Activated B cell treated with CpG ODN at 0.5 μM for 24 hours (primary cell): ENCODE measurements at regions not wholly inside any gene's neighbourhood (a gene's known extent, or its start where the extent isn't known, plus 50 kb on each side); places are given as distances from the start of the nearest gene placed in this dataset.
"Not testable (repeated sequence)": the region's sequence is repeated elsewhere in the genome, so short reads cannot be mapped to it uniquely, and the experiment has no call there.

Experiments
- ATAC-seq: fragments of 200-7000 bp; cut with Tn5 transposase; one replicate; pipeline ENCODE4 v1.10.0; 2021; ENCODE audit warnings: low read depth, mild to moderate bottlenecking, moderate library complexity
- CTCF ChIA-PET: fragments of 350-600 bp; sonication (Branson Sonifier 250); formaldehyde crosslinking; loops from one replicate; lab custom pipeline; 2021; ENCODE audit warnings: antibody characterized with exemption; lab: Charles Lee
- POLR2A ChIA-PET: fragments of 350-600 bp; sonication (Branson Sonifier 250); formaldehyde crosslinking; loops from one replicate; lab custom pipeline; 2021; ENCODE audit warnings: antibody characterized with exemption; lab: Charles Lee
- DNase-seq: peaks from one replicate; pipeline ENCODE4 v3.0.0; 2022
- H3K27ac Mint-ChIP-seq: one replicate; pipeline ENCODE4 v1.8.0; 2020; ENCODE audit warnings: mixed read lengths
- H3K27me3 Mint-ChIP-seq: one replicate; pipeline ENCODE4 v1.8.0; 2021; ENCODE audit warnings: mixed read lengths
- H3K36me3 Mint-ChIP-seq: one replicate; pipeline ENCODE4 v1.8.0; 2021; ENCODE audit warnings: low read depth, mixed read lengths
- H3K4me1 Mint-ChIP-seq: one replicate; pipeline ENCODE4 v1.8.0; 2021; ENCODE audit warnings: mixed read lengths
- H3K4me3 Mint-ChIP-seq: one replicate; pipeline ENCODE4 v1.8.0; 2020; ENCODE audit warnings: mild to moderate bottlenecking, mixed read lengths
- H3K9me3 Mint-ChIP-seq: one replicate; pipeline ENCODE4 v1.8.0; 2020; ENCODE audit warnings: mixed read lengths
- CTCF ChIP-seq: fragments of 200-600 bp; IDR thresholded peaks from one replicate; pipeline ENCODE4 v1.8.0; 2022; ENCODE audit warnings: antibody characterized with exemption, mild to moderate bottlenecking
- intact Hi-C: fragments of 100-400 bp; cut with micrococcal nuclease; formaldehyde crosslinking; loops from one replicate; pipeline ENCODE4 v1.15.1; 2024

GRCh38 chr6:130559166-130559565 lies 193.3 kb downstream of the TMEM200A start:
- no peak for ATAC-seq
- no peaks in the 10 kb centered on the region for H3K36me3 Mint-ChIP-seq
- H3K9me3 Mint-ChIP-seq, result peaks cover 2% of the 10 kb centered on the region
- H3K4me3 Mint-ChIP-seq, result no peak overlapping the region
- intact Hi-C loops, result no loop called here
- POLR2A ChIA-PET, result no interaction called here
- no peak for DNase-seq
- peaks cover 25% of the 10 kb centered on the region for H3K4me1 Mint-ChIP-seq
- no peak overlapping the region for H3K27ac Mint-ChIP-seq
- TF ChIP-seq CTCF, result no peak
- CTCF ChIA-PET, result no interaction called here
- H3K27me3 Mint-ChIP-seq, result no peaks in the 10 kb centered on the region

- ChIA-PET POLR2A (no interaction called here), CTCF (no interaction called here)
- DNase-seq (no peak), ATAC-seq (peak; percentile 50)
- intact Hi-C loops, result no loop called here
- Mint-ChIP-seq H3K27ac (no peak overlapping the region), H3K27me3 (no peaks in the 10 kb centered on the region), H3K9me3 (peaks cover 2% of the 10 kb centered on the region), H3K4me1 (peaks cover 25% of the 10 kb centered on the region), H3K4me3 (no peak overlapping the region), H3K36me3 (no peaks in the 10 kb centered on the region)
- no peak for TF ChIP-seq CTCF
Measured at GRCh38 chr6:130560231-130560630, 194.4 kb downstream of the TMEM200A start.

- H3K9me3 Mint-ChIP-seq, intact Hi-C loops, CTCF ChIA-PET, H3K36me3 Mint-ChIP-seq, H3K27me3 Mint-ChIP-seq, DNase-seq, POLR2A ChIA-PET, H3K4me3 Mint-ChIP-seq: not testable (repeated sequence)
- ATAC-seq, result peak; percentile 89
- Mint-ChIP-seq H3K27ac (peak overlapping the region; percentile 47), H3K4me1 (peaks cover 25% of the 10 kb centered on the region)
Measured at GRCh38 chr6:130561159-130561558, 195.3 kb downstream of the TMEM200A start.

- H3K27me3 Mint-ChIP-seq, result no peaks in the 10 kb centered on the region
- POLR2A ChIA-PET, result no interaction called here
- peaks cover 1% of the 10 kb centered on the region for H3K9me3 Mint-ChIP-seq
Measured at GRCh38 chr6:130565696-130566095, 199.9 kb downstream of the TMEM200A start.

GRCh38 chr6:130574146-130574545 lies 208.3 kb downstream of the TMEM200A start:
- H3K4me3 Mint-ChIP-seq, result no peak overlapping the region
- intact Hi-C loops, result no loop called here
- no peak for ATAC-seq

More at GRCh38 chr6:130565696-130566095, 199.9 kb downstream of the TMEM200A start:
- no peak for TF ChIP-seq CTCF
- Mint-ChIP-seq H3K36me3 (no peaks in the 10 kb centered on the region), H3K4me1 (peaks cover 20% of the 10 kb centered on the region), H3K4me3 (no peak overlapping the region), H3K27ac (no peak overlapping the region)
- intact Hi-C loops, result no loop called here
- DNase-seq (no peak), ATAC-seq (no peak)
- CTCF ChIA-PET, result no interaction called here

More at GRCh38 chr6:130574146-130574545, 208.3 kb downstream of the TMEM200A start:
- ChIA-PET POLR2A (no interaction called here), CTCF (no interaction called here)
- H3K27me3 Mint-ChIP-seq, result no peaks in the 10 kb centered on the region
- DNase-seq, result no peak
- H3K36me3 Mint-ChIP-seq, result no peaks in the 10 kb centered on the region
- H3K4me1 Mint-ChIP-seq, result peaks cover 14% of the 10 kb centered on the region
- no peak for TF ChIP-seq CTCF
- peaks cover 4% of the 10 kb centered on the region for H3K9me3 Mint-ChIP-seq
- no peak overlapping the region for H3K27ac Mint-ChIP-seq
